ENCODE measurements at regions not wholly inside any gene's neighbourhood (a gene's known extent, or its start where the extent isn't known, plus 50 kb on each side); places are given as distances from the start of the nearest gene placed in this dataset.

DNA sequence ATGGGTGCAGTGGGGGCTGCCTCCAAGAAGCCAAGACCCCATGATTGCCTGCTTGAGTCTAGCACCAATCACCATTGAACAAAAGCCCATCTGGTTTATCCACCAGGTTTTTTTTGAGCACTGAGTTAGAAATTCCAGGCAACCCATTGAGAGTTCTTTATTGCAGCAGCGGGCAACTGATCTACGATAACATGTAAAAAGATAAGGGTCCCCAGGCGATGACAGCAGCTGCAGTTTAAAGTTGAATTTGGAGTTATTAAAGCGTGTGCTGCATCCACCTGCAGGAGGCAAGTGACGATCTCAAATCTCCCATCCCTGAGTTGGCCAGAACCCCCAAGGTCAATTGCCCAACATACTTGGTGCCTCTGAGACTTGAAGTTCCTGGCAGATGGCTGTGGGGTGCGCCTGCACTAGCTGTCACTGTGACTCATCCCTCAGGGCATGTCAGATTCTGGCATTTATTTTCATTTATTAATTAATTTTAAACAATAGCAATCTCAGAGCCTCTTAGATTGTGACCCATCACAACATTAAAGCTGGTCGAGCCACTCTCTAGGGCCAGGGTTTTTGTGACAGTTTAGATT lies 290.4 kb upstream of the SULF2 start:
- no TSS peak for BruUV-seq (replicated peaks)
- H3F3A ChIP-seq (ENCODE audit: insufficient read depth, low read depth) = 0 out of 2 replicates have a peak, but pooled peaks cover 3% of the 10 kb centered on the region
- H3K4me2 ChIP-seq = no peak overlapping the region

GRCh38 chr20:48070991-48071652 lies 285.8 kb upstream of the SULF2 start:
- Histone ChIP-seq H3K9me2 (ENCODE audit: insufficient read depth) (no peaks in the 10 kb centered on the region), H3K27me3 (ENCODE audit: insufficient read depth, low read depth) (no peaks in the 10 kb centered on the region), H3K36me3 (ENCODE audit: low read depth) (no peaks in the 10 kb centered on the region), H3K79me2 (ENCODE audit: low read depth) (no peaks in the 10 kb centered on the region), H3K4me3 (no peak overlapping the region), H4K20me1 (ENCODE audit: insufficient read depth) (no peaks in the 10 kb centered on the region), H3F3A (ENCODE audit: insufficient read depth, low read depth) (0 out of 2 replicates have a peak, but pooled peaks cover 9% of the 10 kb centered on the region), H2AFZ (no peak overlapping the region), H3K27ac (no peak overlapping the region), H3K4me2 (no peak overlapping the region), H3K4me1 (replicated peaks; ENCODE audit: insufficient read depth) (peaks cover 7% of the 10 kb centered on the region), H3K9me3 (ENCODE audit: insufficient read depth, low read depth) (no peaks in the 10 kb centered on the region; the same call in 1 of the 2 replicates)
- ChIA-PET CTCF (no interaction called here), POLR2A (ENCODE audit: unreplicated experiment) (no interaction called here)
- DNase-seq = no peak
- TF ChIP-seq EZH2 (IDR thresholded peaks at IDR 0.05; ENCODE audit: low read depth) = no peak
- no TSS peak for BruUV-seq (replicated peaks)
- intact Hi-C loops (cut with micrococcal nuclease; ENCODE audit: unreplicated experiment) = no loop called here

More for the DNA sequence above, 290.4 kb upstream of the SULF2 start:
- Histone ChIP-seq H4K20me1 (ENCODE audit: insufficient read depth) (no peaks in the 10 kb centered on the region), H3K27me3 (ENCODE audit: insufficient read depth, low read depth) (no peaks in the 10 kb centered on the region), H3K9me2 (ENCODE audit: insufficient read depth) (no peaks in the 10 kb centered on the region), H3K27ac (no peak overlapping the region), H2AFZ (no peak overlapping the region), H3K4me3 (no peak overlapping the region), H3K4me1 (replicated peaks; ENCODE audit: insufficient read depth) (no peaks in the 10 kb centered on the region), H3K79me2 (ENCODE audit: low read depth) (no peaks in the 10 kb centered on the region), H3K9me3 (ENCODE audit: insufficient read depth, low read depth) (no peaks in the 10 kb centered on the region), H3K36me3 (ENCODE audit: low read depth) (no peaks in the 10 kb centered on the region)
- DNase-seq = peak; percentile 18 to 56
- intact Hi-C loops (cut with micrococcal nuclease; ENCODE audit: unreplicated experiment) = no loop called here
- no peak for TF ChIP-seq EZH2 (IDR thresholded peaks at IDR 0.05; ENCODE audit: low read depth)
- ChIA-PET CTCF (no interaction called here), POLR2A (ENCODE audit: unreplicated experiment) (interaction anchor here (0.7 kb wide), 1 partner anchor 54 kb away, joined by 4 read pairs; no protein-coding TSS in a partner anchor)

DNA sequence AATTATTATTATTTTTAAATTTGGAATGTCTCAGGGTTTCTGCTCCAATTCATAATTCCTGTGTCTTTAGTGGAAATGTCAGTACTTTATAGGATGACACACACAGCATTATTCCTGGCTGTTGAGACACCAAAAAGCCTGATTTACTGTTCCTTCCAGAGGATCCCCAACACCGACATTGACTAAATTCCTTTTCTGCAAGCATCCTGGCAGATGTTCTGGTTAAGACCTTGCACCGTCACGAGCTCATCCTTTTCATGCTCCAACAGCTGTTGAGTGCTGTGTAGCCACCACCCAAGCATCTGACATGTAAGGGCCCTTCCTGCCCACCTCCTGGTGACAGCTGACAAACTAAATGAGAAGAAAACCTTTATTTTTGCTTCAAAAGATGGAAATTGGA lies 284.3 kb upstream of the SULF2 start:
- Histone ChIP-seq H3F3A (ENCODE audit: insufficient read depth, low read depth) (peaks cover 20% of the 10 kb centered on the region), H3K4me1 (replicated peaks; ENCODE audit: insufficient read depth) (peaks cover 22% of the 10 kb centered on the region), H3K27ac (no peak overlapping the region), H3K9me3 (ENCODE audit: insufficient read depth, low read depth) (no peaks in the 10 kb centered on the region; the same call in 1 of the 2 replicates), H2AFZ (no peak overlapping the region), H3K4me3 (no peak overlapping the region), H3K36me3 (ENCODE audit: low read depth) (no peaks in the 10 kb centered on the region), H3K79me2 (ENCODE audit: low read depth) (no peaks in the 10 kb centered on the region), H3K27me3 (ENCODE audit: insufficient read depth, low read depth) (no peaks in the 10 kb centered on the region), H4K20me1 (ENCODE audit: insufficient read depth) (no peaks in the 10 kb centered on the region), H3K9me2 (ENCODE audit: insufficient read depth) (no peaks in the 10 kb centered on the region), H3K4me2 (no peak overlapping the region)
- ChIA-PET POLR2A (ENCODE audit: unreplicated experiment) (no interaction called here), CTCF (no interaction called here)
- BruUV-seq (replicated peaks) = no TSS peak
- no peak for DNase-seq
- TF ChIP-seq CTCF (conservative IDR thresholded peaks at IDR 0.05) (no peak), EZH2 (IDR thresholded peaks at IDR 0.05; ENCODE audit: low read depth) (no peak)
- intact Hi-C loops (cut with micrococcal nuclease; ENCODE audit: unreplicated experiment) = loop anchor here (5.0 kb wide), 2 partner anchors 228 to 553 kb away; no protein-coding TSS in a partner anchor

GRCh38 chr20:48066851-48067250 lies 281.6 kb upstream of the SULF2 start:
- no TSS peak for BruUV-seq (replicated peaks)
- POLR2A ChIA-PET (ENCODE audit: unreplicated experiment) = no interaction called here
- intact Hi-C loops (cut with micrococcal nuclease; ENCODE audit: unreplicated experiment) = loop anchor here (5.0 kb wide), 2 partner anchors 230 to 555 kb away; no protein-coding TSS in a partner anchor

More at GRCh38 chr20:48066851-48067250, 281.6 kb upstream of the SULF2 start:
- H3K36me3 ChIP-seq (ENCODE audit: low read depth) = no peaks in the 10 kb centered on the region
- no peak overlapping the region for H3K4me3 ChIP-seq
- CTCF ChIA-PET = no interaction called here
- H3K27me3 ChIP-seq (ENCODE audit: insufficient read depth, low read depth) = no peaks in the 10 kb centered on the region
- no peak for DNase-seq
- no peaks in the 10 kb centered on the region; the same call in 1 of the 2 replicates for H3K9me3 ChIP-seq (ENCODE audit: insufficient read depth, low read depth)
- H3K4me2 ChIP-seq = no peak overlapping the region
- no peaks in the 10 kb centered on the region for H4K20me1 ChIP-seq (ENCODE audit: insufficient read depth)
- peaks cover 34% of the 10 kb centered on the region for H3K4me1 ChIP-seq (replicated peaks; ENCODE audit: insufficient read depth)
- no peaks in the 10 kb centered on the region for H3K79me2 ChIP-seq (ENCODE audit: low read depth)
- peaks cover 28% of the 10 kb centered on the region for H3F3A ChIP-seq (ENCODE audit: insufficient read depth, low read depth)
- no peak overlapping the region for H2AFZ ChIP-seq
- peak overlapping the region; percentile 85 for H3K27ac ChIP-seq
- TF ChIP-seq CTCF (conservative IDR thresholded peaks at IDR 0.05) (no peak), EZH2 (IDR thresholded peaks at IDR 0.05; ENCODE audit: low read depth) (no peak)
- no peaks in the 10 kb centered on the region for H3K9me2 ChIP-seq (ENCODE audit: insufficient read depth)
